GM12878 (cell line): ENCODE measurements at regions not wholly inside any gene's neighbourhood (a gene's known extent, or its start where the extent isn't known, plus 50 kb on each side); places are given as distances from the start of the nearest gene placed in this dataset.

Experiments
- CREB1 ChIP-seq: IDR thresholded peaks from 2 replicates; pipeline ENCODE4 v1.6.1; 2012; ENCODE audit warnings: low read depth, mild to moderate bottlenecking, inconsistent platforms
- CTCF ChIP-seq, 3 experiments: IDR thresholded peaks in 2 of 3; conservative IDR thresholded peaks in 1 of 3; 2 replicates each; pipeline ENCODE4 v1.5.1; 2011; ENCODE audit warnings: low read depth in 3 of 3, low read length in 3 of 3, mild to moderate bottlenecking in 3 of 3, control low read depth in 2 of 3, moderate library complexity in 2 of 3, inconsistent platforms in 1 of 3, mixed read lengths in 1 of 3; ENCODE audit not compliant: control insufficient read depth in 2 of 3, insufficient read depth in 1 of 3; ENCODE audit errors: extremely low read depth in 1 of 3
- NFYA ChIP-seq: IDR thresholded peaks from 2 replicates; pipeline ENCODE4 v1.6.1; 2011; ENCODE audit warnings: low read depth, mild to moderate bottlenecking, low read length, improper control_type of control experiment, borderline replicate concordance
- POLR2AphosphoS5 ChIP-seq: IDR thresholded peaks from 2 replicates; pipeline ENCODE4 v1.6.1; 2011; ENCODE audit warnings: mild to moderate bottlenecking, low read length, inconsistent platforms

- TF ChIP-seq CTCF (IDR thresholded peaks at IDR 0.05 in 2 of 3, conservative IDR thresholded peaks at IDR 0.05 in 1 of 3; ENCODE audit: control insufficient read depth in 2 of 3, extremely low read depth in 1 of 3, insufficient read depth in 1 of 3, low read depth in 3 of 3, low read length in 3 of 3), result no peak
- TF ChIP-seq POLR2AphosphoS5, result no peak
- no peak for TF ChIP-seq NFYA
- TF ChIP-seq CREB1, result no peak
Measured at GRCh38 chr9:79259858-79260257, 311.9 kb upstream of the TLE4 start.
